ENCODE measurements at regions not wholly inside any gene's neighbourhood (a gene's known extent, or its start where the extent isn't known, plus 50 kb on each side); places are given as distances from the start of the nearest gene placed in this dataset.

DNA sequence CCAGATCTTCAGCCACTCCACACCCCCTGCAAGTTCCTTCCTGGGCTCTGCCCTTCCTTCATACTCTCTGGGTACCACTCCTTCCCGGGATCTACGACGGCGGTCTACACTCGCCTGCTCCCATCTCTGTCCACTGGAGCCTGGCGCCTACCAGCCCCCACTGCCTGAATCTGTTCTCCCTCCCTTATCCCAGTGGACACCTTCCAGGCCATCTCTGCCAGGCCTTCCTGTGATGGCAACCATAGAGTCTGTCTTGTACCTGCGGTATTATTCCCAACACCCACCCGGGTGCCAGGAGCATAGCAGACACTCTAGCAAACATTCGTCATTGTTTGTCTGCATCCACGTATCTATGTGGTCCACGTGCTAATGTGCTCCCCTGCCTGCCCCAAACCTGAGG lies 140.9 kb downstream of the ZFP36L2 start:
- DNase-seq (ENCODE audit: low read depth): no peak

GRCh38 chr2:43084699-43085091 lies 141.7 kb downstream of the ZFP36L2 start:
- no peak for DNase-seq (ENCODE audit: low read depth)

GRCh38 chr2:43083710-43084698 lies 142.4 kb downstream of the ZFP36L2 start:
- DNase-seq (ENCODE audit: low read depth): no peak

DNA sequence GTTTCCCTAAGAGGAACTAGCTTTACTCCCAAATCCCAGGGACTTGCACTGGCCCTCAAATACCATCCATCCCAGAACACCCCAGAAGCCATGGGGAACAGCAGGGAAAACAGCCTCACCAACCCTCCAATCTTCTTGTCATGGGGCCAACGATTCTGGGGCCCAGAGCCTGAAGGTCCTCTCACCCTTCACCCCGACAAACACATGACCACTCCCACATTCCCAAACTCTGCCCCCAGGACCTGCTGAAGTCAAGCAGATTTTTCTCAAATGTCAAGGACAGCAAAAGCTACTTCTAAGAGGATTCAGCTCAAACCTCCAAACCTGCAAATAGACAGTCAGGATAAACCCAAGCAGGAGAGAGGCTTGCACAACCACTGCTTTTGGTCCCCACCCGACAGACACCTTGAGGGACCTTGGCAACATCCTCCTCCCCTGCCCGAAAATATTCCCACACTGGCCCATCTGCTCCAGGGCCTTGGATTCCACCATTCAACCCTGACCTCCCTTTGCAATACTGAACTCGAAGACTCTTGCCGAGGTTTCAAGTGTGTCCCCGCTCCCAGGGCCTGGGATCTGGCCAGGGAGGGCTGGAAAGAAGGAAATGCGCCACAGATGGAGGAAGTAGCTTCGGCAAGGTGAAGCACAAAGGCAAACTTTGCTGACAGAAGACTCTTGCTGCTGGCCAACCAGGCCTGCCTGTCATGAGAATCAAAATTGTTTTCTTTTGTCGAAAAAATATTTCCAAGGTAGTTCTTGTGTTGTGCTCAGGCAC lies 143.3 kb downstream of the ZFP36L2 start:
- DNase-seq (ENCODE audit: low read depth): no peak

DNA sequence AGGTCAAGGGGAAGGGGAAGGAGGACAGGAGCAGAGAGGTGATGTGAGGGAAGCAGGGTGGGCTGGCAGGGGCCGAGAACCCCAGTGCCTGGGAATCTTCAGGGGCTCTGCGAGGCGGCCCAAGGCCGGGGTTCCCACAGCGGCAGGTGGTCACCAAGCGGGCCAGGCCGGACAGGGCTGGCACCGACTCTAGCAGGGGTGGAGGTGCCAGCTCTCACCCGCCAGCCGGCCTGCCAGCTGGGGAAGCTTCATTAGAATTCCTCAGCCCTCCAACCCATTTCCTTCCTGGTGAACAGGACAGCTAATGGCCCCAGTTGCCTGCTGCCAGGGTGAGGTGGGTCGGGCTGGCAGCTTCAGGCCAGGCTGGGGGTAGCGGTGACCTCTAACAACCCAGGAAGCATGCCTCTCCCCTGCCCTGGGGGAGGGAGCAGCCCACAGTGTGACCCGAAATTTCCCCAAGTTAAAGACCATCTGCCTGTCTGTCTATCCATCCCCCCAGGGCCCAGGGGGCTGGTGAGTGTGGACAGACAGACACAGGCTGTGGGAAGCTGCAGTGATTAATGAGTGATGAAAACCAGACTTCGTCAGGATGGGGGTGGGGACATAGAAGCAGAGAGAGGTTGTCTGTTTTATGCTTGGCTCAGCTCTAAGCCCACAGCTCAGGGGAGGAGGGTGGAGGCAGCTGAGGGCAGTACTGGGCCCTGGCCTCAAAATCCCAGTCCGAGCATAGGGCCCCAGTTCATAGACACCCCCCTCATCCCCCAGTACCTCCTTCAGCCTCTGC lies 144.1 kb downstream of the ZFP36L2 start:
- DNase-seq (ENCODE audit: low read depth): no peak

DNA sequence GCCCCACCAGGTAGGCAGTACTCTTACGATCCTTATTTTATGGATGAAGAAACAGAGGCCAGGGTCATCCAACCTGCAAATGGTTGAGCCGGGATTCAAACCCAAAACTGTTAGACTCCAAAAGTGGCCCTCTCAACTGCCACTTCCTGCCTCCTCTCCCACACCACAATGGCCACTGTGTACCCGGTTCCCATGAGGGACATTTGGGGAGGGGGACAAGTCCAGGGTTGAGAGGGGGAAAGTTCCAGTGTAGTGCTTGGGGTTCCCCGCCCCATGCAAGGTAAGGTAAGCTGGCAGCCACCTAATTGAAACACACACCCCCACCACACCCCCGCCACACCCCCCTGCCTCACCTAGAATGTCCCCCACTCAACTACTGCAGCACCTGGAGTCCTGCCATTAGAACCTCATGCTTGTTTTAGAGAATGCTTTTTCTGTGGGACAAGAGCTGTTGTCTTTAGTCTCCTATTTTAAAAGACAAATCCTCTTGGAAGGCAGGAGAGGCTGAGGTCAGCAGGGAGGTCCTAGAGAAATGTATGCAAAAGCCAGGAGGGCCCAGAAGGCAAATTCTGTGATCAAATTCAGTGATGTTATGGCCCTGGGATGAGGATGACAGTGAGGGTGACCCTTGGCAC lies 145.2 kb downstream of the ZFP36L2 start:
- DNase-seq (ENCODE audit: low read depth): no peak

DNA sequence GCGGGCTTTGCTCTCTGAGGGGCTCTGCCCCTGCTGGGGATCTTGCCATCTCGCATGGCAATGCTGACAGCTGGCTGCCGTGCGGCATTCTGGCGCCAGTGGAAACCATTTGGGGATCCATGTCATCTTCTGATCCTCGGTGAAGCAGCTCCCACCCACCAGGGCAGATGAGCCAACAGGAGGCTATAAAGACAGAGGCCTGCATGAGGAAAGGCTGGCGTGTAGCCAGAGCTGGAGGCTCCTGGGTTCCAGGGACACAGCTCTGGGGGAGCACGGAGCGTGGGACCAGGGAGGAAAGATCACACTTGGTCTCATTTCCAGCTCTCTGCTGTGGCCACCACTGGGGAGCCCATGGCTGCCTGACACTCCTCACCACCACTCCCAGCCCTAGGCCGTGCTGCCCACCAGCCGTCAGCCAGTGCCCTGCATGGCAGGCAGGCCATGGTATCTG lies 145.8 kb downstream of the ZFP36L2 start:
- DNase-seq (ENCODE audit: low read depth): no peak

- DNase-seq (ENCODE audit: low read depth): no peak
Observed at GRCh38 chr2:43078781-43079755, 147.3 kb downstream of the ZFP36L2 start.

- DNase-seq (ENCODE audit: low read depth): no peak
Observed at GRCh38 chr2:43078301-43078700, 148.1 kb downstream of the ZFP36L2 start.

DNA sequence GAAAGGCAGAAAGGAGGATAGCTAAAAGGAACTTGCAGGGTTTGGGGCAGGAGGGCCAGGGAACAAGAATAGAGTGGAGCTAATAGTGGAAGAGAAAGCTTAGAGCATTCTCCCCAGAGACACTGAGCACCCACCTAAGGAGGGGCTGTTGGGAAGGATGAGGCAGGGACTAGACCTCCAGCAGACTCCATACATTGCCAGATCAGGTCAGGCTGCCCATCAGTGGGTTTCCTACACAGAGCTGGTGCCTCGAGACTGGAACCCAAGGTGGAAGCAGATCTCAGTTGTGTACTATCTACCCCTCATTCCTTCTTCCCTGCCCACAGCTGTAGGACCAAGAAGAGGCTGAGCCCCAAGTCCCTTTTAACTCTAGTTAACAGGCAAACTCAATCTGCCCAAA lies 148.5 kb downstream of the ZFP36L2 start:
- no peak for DNase-seq (ENCODE audit: low read depth)

DNA sequence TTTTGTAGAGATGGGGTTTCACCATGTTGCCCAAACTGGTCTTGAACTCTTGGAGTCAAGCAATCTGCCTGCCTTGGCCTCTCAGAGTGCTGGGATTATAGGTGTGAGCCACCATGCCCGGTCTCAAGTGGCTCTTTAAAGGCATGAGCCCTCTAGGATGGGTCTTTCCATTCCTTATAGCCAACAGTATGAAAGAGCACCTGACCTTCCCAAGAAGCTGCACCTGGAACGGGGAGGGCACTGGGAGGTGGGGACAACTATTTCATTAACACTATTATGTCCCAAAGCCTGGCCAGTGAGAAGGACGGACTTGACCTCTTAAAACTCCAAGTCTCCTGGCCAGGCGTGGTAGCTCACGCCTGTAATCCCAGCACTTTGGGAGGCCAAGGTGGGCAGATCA lies 149.7 kb downstream of the ZFP36L2 start:
- DNase-seq (ENCODE audit: low read depth): no peak

DNA sequence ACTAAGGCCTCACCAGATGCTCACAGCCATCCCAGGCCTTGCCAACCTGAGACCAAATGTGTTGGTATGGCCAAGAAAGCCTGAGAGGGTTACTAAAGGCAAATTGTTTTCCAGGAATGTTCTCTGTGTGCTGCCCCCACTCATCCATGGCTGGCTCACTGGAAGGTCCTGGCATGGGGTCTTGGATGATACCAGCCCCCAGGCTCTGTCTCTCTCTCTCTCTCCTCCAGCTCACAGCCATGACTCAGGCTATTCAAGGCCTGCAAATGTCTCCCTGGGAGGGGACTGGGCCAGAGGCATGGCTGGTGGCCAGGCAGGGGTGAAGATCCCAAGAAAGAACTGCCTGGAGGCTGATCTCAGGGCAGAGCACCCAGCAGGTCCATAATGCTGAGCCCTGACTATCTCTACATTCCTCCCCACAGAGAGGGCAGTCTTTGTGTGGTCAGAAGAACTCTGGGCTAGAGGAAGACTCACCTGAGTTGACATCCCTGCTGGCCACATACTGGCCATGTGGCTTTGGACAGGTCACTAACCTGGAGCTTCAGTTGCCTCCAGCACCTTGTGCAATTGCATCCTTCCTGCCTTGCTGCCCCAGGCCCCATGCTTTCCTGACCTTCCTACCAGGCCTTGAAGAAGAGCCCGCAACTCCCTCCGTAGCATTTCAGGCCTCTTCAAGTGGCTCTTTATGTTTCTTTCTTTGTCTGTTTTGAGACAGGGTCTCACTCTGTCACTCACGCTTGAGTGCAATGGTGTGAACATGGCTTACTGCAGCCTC lies 150.4 kb downstream of the ZFP36L2 start:
- no peak for DNase-seq (ENCODE audit: low read depth)

GRCh38 chr2:43075054-43075593 lies 151.3 kb downstream of the ZFP36L2 start:
- DNase-seq (ENCODE audit: low read depth): no peak

DNA sequence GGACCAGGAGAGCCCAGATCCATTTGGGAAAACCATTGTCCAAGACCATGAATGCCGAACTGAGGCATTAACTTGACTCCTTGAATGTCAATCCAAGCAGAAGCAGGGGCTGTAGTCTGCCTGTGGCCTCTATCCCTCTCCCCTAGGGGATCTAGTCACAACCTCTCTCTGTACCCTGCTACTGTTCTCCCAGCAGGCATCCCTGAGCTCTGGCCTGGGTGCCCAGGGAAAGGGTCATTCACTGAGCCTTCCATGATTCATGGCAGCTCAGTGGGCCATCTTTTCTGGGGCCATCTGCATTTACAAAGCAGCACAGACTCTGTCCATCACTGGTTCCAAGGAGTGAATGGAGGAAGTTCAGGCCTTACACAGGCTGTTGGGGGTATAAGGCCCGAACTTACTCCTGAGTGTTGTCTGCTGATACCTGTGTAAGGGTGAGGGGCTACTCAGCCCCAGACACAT lies 151.8 kb downstream of the ZFP36L2 start:
- DNase-seq (ENCODE audit: low read depth): no peak

DNA sequence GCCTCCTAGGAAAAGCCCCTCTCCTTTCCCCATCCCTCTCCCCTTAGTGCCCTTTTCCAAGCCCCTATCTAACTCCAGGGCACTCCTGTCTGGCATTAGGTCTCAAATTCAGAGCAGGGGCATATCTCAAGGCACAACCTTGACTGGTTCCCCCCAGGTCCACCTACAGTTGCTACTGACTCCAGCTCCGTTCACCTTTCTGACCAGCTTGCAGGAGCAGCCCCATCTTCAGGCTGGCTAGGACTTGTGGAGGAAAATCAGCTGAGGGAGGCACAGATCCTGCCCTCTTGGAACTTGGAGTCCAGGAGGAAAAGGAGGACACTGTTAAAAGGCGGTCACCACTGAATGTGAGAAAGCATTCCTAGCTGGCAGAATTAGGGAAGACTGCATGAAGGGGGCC lies 152.4 kb downstream of the ZFP36L2 start:
- no peak for DNase-seq (ENCODE audit: low read depth)

GRCh38 chr2:43073401-43073825 lies 153.0 kb downstream of the ZFP36L2 start:
- DNase-seq (ENCODE audit: low read depth): no peak

- no peak for DNase-seq (ENCODE audit: low read depth)
Observed at GRCh38 chr2:43071599-43072550, 154.5 kb downstream of the ZFP36L2 start.
